Fibroblast of skin of abdomen (primary cell): ENCODE measurements at regions not wholly inside any gene's neighbourhood (a gene's known extent, or its start where the extent isn't known, plus 50 kb on each side); places are given as distances from the start of the nearest gene placed in this dataset.
"Not testable (repeated sequence)": the region's sequence is repeated elsewhere in the genome, so short reads cannot be mapped to it uniquely, and the experiment has no call there.

Source experiments
- DNase-seq: peaks from one replicate; pipeline ENCODE4 v3.0.0-alpha.2; 2013

GRCh38 chr4:23979534-23979933 lies 89.7 kb upstream of the PPARGC1A start:
- DNase-seq = no peak

- no peak for DNase-seq
These were observed 88.2 kb upstream of the PPARGC1A start for GRCh38 chr4:23978002-23978401.

- DNase-seq = no peak
These were observed 86.6 kb upstream of the PPARGC1A start for GRCh38 chr4:23976423-23976822.

GRCh38 chr4:23973308-23973855 lies 83.5 kb upstream of the PPARGC1A start:
- DNase-seq = no peak

GRCh38 chr4:23972805-23973204 lies 83.0 kb upstream of the PPARGC1A start:
- DNase-seq = no peak

- no peak for DNase-seq
These were observed 82.3 kb upstream of the PPARGC1A start for GRCh38 chr4:23972187-23972586.

GRCh38 chr4:23970201-23970850 lies 80.5 kb upstream of the PPARGC1A start:
- DNase-seq = peak; percentile 62

GRCh38 chr4:23969635-23970145 lies 79.8 kb upstream of the PPARGC1A start:
- DNase-seq = no peak

- DNase-seq = no peak
These were observed 77.4 kb upstream of the PPARGC1A start for GRCh38 chr4:23967281-23967680.

- DNase-seq = no peak
These were observed 76.9 kb upstream of the PPARGC1A start for GRCh38 chr4:23966725-23967124.

GRCh38 chr4:23962462-23962861 lies 72.6 kb upstream of the PPARGC1A start:
- no peak for DNase-seq

GRCh38 chr4:23961395-23961794 lies 71.5 kb upstream of the PPARGC1A start:
- DNase-seq = not testable (repeated sequence)

- no peak for DNase-seq
These were observed 69.7 kb upstream of the PPARGC1A start for GRCh38 chr4:23959396-23960148.

- DNase-seq = no peak
These were observed 68.9 kb upstream of the PPARGC1A start for GRCh38 chr4:23958749-23959148.

- no peak for DNase-seq
These were observed 67.6 kb upstream of the PPARGC1A start for GRCh38 chr4:23957465-23957864.

GRCh38 chr4:23956601-23957364 lies 66.9 kb upstream of the PPARGC1A start:
- no peak for DNase-seq

- no peak for DNase-seq
These were observed 62.4 kb upstream of the PPARGC1A start for GRCh38 chr4:23952258-23952657.

GRCh38 chr4:23947826-23948225 lies 58.0 kb upstream of the PPARGC1A start:
- DNase-seq = no peak

- no peak for DNase-seq
These were observed 56.5 kb upstream of the PPARGC1A start for GRCh38 chr4:23946299-23946698.

- DNase-seq = peak; percentile 59
These were observed 55.7 kb upstream of the PPARGC1A start for GRCh38 chr4:23945451-23946017.

- DNase-seq = not testable (repeated sequence)
These were observed 54.7 kb upstream of the PPARGC1A start for GRCh38 chr4:23944556-23944955.

- DNase-seq = no peak
These were observed 53.6 kb upstream of the PPARGC1A start for GRCh38 chr4:23943478-23943877.

- DNase-seq = no peak
These were observed 52.6 kb upstream of the PPARGC1A start for GRCh38 chr4:23942471-23942870.
